Common myeloid progenitor, CD34-positive (primary cell): ENCODE measurements at regions not wholly inside any gene's neighbourhood (a gene's known extent, or its start where the extent isn't known, plus 50 kb on each side); places are given as distances from the start of the nearest gene placed in this dataset.

ENCODE experiments used
- CTCF ChIA-PET: fragments of 350-600 bp; sonication (Branson Sonifier 250); formaldehyde crosslinking; loops from one replicate; lab custom pipeline; 2021; ENCODE audit warnings: antibody characterized with exemption; lab: Charles Lee
- POLR2A ChIA-PET: fragments of 350-600 bp; sonication (Branson Sonifier 250); formaldehyde crosslinking; loops from one replicate; lab custom pipeline; 2021; ENCODE audit warnings: antibody characterized with exemption; lab: Charles Lee
- DNase-seq, 3 donors: peaks; one replicate each; pipeline versions ENCODE4 v3.0.0 to v3.0.0-alpha.2; 2013
- H3K27ac ChIP-seq, 2 experiments: 1 replicate in 1 of 2; 2 replicates in 1 of 2; pipeline ENCODE4 v1.7.0; 2013; ENCODE audit warnings: inconsistent platforms in 2 of 2, low read length in 2 of 2, mild to moderate bottlenecking in 2 of 2, low read depth in 1 of 2, moderate library complexity in 1 of 2; ENCODE audit not compliant: severe bottlenecking in 2 of 2, insufficient read depth in 1 of 2, poor library complexity in 1 of 2
- H3K27me3 ChIP-seq, 5 experiments: replicated peaks in 2 of 5; 1 replicate in 3 of 5; 2 replicates in 2 of 5; pipeline versions ENCODE4 v1.6.1 to v1.7.0; 2013; ENCODE audit warnings: low read length in 4 of 5, mild to moderate bottlenecking in 2 of 5, moderate library complexity in 2 of 5, inconsistent platforms in 1 of 5; ENCODE audit not compliant: insufficient read depth in 5 of 5, control insufficient read depth in 4 of 5
- H3K36me3 ChIP-seq, 4 experiments: 1 replicate in 2 of 4; 2 replicates in 2 of 4; pipeline versions ENCODE4 v1.6.1 to v1.7.0; 2013; ENCODE audit warnings: low read length in 3 of 4, control low read depth in 1 of 4, mild to moderate bottlenecking in 1 of 4; ENCODE audit not compliant: control insufficient read depth in 4 of 4, insufficient read depth in 4 of 4
- H3K4me1 ChIP-seq, 4 experiments: 1 replicate in 3 of 4; 2 replicates in 1 of 4; pipeline versions ENCODE4 v1.6.1 to v1.7.1; 2013; ENCODE audit warnings: low read length in 3 of 4, mild to moderate bottlenecking in 3 of 4, control low read depth in 1 of 4, inconsistent platforms in 1 of 4, moderate library complexity in 1 of 4; ENCODE audit not compliant: control insufficient read depth in 4 of 4, insufficient read depth in 4 of 4; ENCODE audit errors: control extremely low read depth in 1 of 4
- H3K4me3 ChIP-seq, 7 experiments: 1 replicate in 4 of 7; 2 replicates in 3 of 7; pipeline versions ENCODE4 v1.5.1 to v1.7.0; 2013; ENCODE audit warnings: mild to moderate bottlenecking in 7 of 7, low read length in 6 of 7, moderate library complexity in 6 of 7, inconsistent platforms in 2 of 7, low read depth in 2 of 7, control low read depth in 1 of 7; ENCODE audit not compliant: insufficient read depth in 4 of 7, control insufficient read depth in 1 of 7; ENCODE audit errors: extremely low read depth in 1 of 7
- H3K9me3 ChIP-seq, 5 experiments: 1 replicate in 4 of 5; 2 replicates in 1 of 5; pipeline versions ENCODE4 v1.6.1 to v1.7.1; 2013; ENCODE audit warnings: low read length in 4 of 5, mild to moderate bottlenecking in 2 of 5, inconsistent platforms in 1 of 5, low read depth in 1 of 5, moderate library complexity in 1 of 5; ENCODE audit not compliant: control insufficient read depth in 4 of 5, insufficient read depth in 2 of 5; ENCODE audit errors: control extremely low read depth in 1 of 5
- WGBS: methylation state at CpG from one replicate; pipeline ENCODE4 v1.1.5; 2013; ENCODE audit not compliant: insufficient coverage; 5-methylcytosine and 5-hydroxymethylcytosine counted together

- Histone ChIP-seq H3K27ac (no peak overlapping the region), H3K9me3 (peaks cover 0 to 2% (median 0%) of the 10 kb centered on the region in 5 experiments), H3K27me3 (no peaks in the 10 kb centered on the region), H3K36me3 (no peaks in the 10 kb centered on the region), H3K4me1 (no peaks in the 10 kb centered on the region), H3K4me3 (no peak overlapping the region)
- POLR2A ChIA-PET, result no interaction called here
- 98% methylated on average over 4 of the region's 8 CpGs for WGBS
- no peak for DNase-seq
- CTCF ChIA-PET, result no interaction called here
Observed at GRCh38 chr10:83229991-83230390, 909.3 kb upstream of the GHITM start.

GRCh38 chr10:83233691-83234090, 905.6 kb upstream of the GHITM start:
- CTCF ChIA-PET, result no interaction called here
- no peak overlapping the region for H3K27ac ChIP-seq
- POLR2A ChIA-PET, result no interaction called here
- peaks cover 0 to 3% (median 0%) of the 10 kb centered on the region in 4 experiments for H3K4me1 ChIP-seq
- H3K4me3 ChIP-seq, result no peak overlapping the region
- H3K36me3 ChIP-seq, result no peaks in the 10 kb centered on the region
- WGBS, result no CpG with 5 or more reads among the region's 1 CpG
- no peaks in the 10 kb centered on the region for H3K27me3 ChIP-seq
- peaks cover 0 to 2% (median 0%) of the 10 kb centered on the region in 5 experiments for H3K9me3 ChIP-seq
- DNase-seq, result no peak

DNA sequence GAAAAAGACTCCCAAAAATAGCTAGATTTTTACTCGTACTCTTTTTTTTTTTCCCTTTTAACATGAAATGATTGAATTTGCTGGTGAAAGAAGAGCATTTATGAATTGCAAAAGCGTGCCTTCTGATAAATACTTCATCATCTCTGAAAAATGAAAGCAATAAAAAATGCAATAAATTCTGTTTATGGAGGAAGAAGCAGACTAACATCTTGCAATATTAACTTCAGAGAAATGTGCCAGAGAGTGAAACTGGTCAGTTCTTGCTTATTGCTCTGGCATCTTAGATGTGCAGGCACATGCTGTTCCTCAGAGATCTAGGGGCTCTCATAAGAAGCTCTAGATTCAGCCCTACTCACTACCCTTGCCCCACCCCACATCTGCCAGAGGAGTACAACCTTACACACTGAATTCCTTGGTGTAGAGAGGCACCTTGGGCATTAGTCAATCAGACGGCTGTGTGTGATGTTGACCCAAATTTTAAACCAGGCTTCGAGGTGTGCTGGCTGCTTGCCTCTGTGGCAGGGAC, 891.1 kb upstream of the GHITM start:
- Histone ChIP-seq H3K9me3 (peaks cover 0 to 7% (median 2%) of the 10 kb centered on the region in 5 experiments), H3K4me1 (no peaks in the 10 kb centered on the region), H3K27ac (no peak overlapping the region), H3K4me3 (no peak overlapping the region), H3K36me3 (no peaks in the 10 kb centered on the region), H3K27me3 (no peaks in the 10 kb centered on the region)
- ChIA-PET CTCF (no interaction called here), POLR2A (no interaction called here)
- 92% methylated on average over 2 of the region's 4 CpGs for WGBS
- no peak for DNase-seq

- ChIA-PET POLR2A (no interaction called here), CTCF (no interaction called here)
- Histone ChIP-seq H3K4me1 (no peaks in the 10 kb centered on the region), H3K36me3 (no peaks in the 10 kb centered on the region), H3K4me3 (no peak overlapping the region), H3K27me3 (no peaks in the 10 kb centered on the region), H3K27ac (no peak overlapping the region), H3K9me3 (peaks cover 0 to 14% (median 4%) of the 10 kb centered on the region in 5 experiments)
- no CpG with 5 or more reads among the region's 1 CpG for WGBS
- no peak for DNase-seq
Observed at GRCh38 chr10:83250396-83250795, 888.9 kb upstream of the GHITM start.

- Histone ChIP-seq H3K36me3 (no peaks in the 10 kb centered on the region), H3K27ac (no peak overlapping the region), H3K9me3 (peaks cover 0 to 14% (median 4%) of the 10 kb centered on the region in 5 experiments), H3K4me3 (no peak overlapping the region), H3K27me3 (no peaks in the 10 kb centered on the region), H3K4me1 (no peaks in the 10 kb centered on the region)
- CTCF ChIA-PET, result no interaction called here
- DNase-seq, result no peak
- POLR2A ChIA-PET, result no interaction called here
- 100% methylated on average over 1 of the region's 3 CpGs for WGBS
Observed at GRCh38 chr10:83252169-83252568, 887.1 kb upstream of the GHITM start.

DNA sequence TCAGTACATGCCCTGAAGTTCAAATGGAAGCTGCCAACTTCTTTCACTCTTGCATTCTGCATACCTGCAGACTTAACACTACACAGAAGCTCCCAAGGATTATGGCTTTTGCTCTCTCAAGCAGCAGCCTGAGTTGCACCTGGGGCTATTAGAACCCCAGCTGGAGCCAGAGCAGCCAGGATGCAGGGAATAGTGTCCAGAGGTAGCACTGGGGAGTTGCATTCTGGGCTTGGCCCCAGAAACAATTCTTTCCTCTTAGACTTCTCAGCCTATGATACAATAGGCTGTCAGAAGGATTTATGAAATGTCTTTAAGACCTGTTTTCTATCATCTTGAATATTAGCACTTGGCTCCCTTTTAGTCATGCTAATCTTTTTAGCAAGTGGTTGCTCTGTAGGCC, 886.7 kb upstream of the GHITM start:
- POLR2A ChIA-PET, result no interaction called here
- H3K9me3 ChIP-seq, result peaks cover 0 to 14% (median 4%) of the 10 kb centered on the region in 5 experiments
- no peaks in the 10 kb centered on the region for H3K27me3 ChIP-seq
- DNase-seq, result no peak
- H3K4me3 ChIP-seq, result no peak overlapping the region
- no peaks in the 10 kb centered on the region for H3K4me1 ChIP-seq
- H3K27ac ChIP-seq, result no peak overlapping the region
- CTCF ChIA-PET, result no interaction called here
- no peaks in the 10 kb centered on the region for H3K36me3 ChIP-seq

- POLR2A ChIA-PET, result no interaction called here
- Histone ChIP-seq H3K9me3 (peaks cover 0 to 14% (median 4%) of the 10 kb centered on the region in 5 experiments), H3K4me3 (no peak overlapping the region), H3K36me3 (no peaks in the 10 kb centered on the region), H3K4me1 (no peaks in the 10 kb centered on the region), H3K27ac (no peak overlapping the region), H3K27me3 (no peaks in the 10 kb centered on the region)
- no peak for DNase-seq
- CTCF ChIA-PET, result no interaction called here
- WGBS, result 100% methylated on average over 1 of the region's 1 CpG
Observed at GRCh38 chr10:83253011-83253671, 886.2 kb upstream of the GHITM start.
